Spleen (tissue), 11 donors: ENCODE measurements at regions not wholly inside any gene's neighbourhood (a gene's known extent, or its start where the extent isn't known, plus 50 kb on each side); places are given as distances from the start of the nearest gene placed in this dataset.

Source experiments
- DNase-seq: peaks from one replicate; pipeline ENCODE4 v3.0.0-alpha.2; 2020
- H3K27ac ChIP-seq, 8 donors: fragments of 200-600 bp; sonication (generic) in 7 of 8; 1 replicate in 4 of 8; 2 replicates in 4 of 8; pipeline versions ENCODE4 v1.5.0 to v1.8.0; 2016 to 2021; ENCODE audit warnings: inconsistent platforms in 4 of 8, mild to moderate bottlenecking in 4 of 8, moderate library complexity in 1 of 8
- H3K27me3 ChIP-seq, 7 donors: fragments of 200-600 bp; sonication (generic) in 6 of 7; replicated peaks in 1 of 7; 1 replicate in 4 of 7; 2 replicates in 3 of 7; pipeline versions ENCODE4 v1.5.0 to v1.8.0; 2016 to 2021; ENCODE audit warnings: inconsistent platforms in 3 of 7, mild to moderate bottlenecking in 1 of 7
- H3K36me3 ChIP-seq, 6 donors: fragments of 200-600 bp; sonication (generic) in 5 of 6; 1 replicate in 4 of 6; 2 replicates in 2 of 6; pipeline versions ENCODE4 v1.5.0 to v1.8.0; 2016 to 2021; ENCODE audit warnings: inconsistent platforms in 2 of 6
- H3K4me1 ChIP-seq, 6 donors: fragments of 200-600 bp; sonication (generic) in 5 of 6; 1 replicate in 3 of 6; 2 replicates in 3 of 6; pipeline versions ENCODE4 v1.5.0 to v1.8.0; 2016 to 2021; ENCODE audit warnings: inconsistent platforms in 3 of 6
- H3K4me3 ChIP-seq, 8 donors: fragments of 200-600 bp; sonication (generic) in 7 of 8; 1 replicate in 4 of 8; 2 replicates in 4 of 8; pipeline versions ENCODE4 v1.5.0 to v1.8.0; 2016 to 2021; ENCODE audit warnings: inconsistent platforms in 4 of 8, mild to moderate bottlenecking in 4 of 8, moderate library complexity in 2 of 8
- H3K9me3 ChIP-seq, 8 donors: fragments of 200-600 bp; sonication (generic) in 7 of 8; 1 replicate in 4 of 8; 2 replicates in 4 of 8; pipeline versions ENCODE4 v1.5.0 to v1.8.0; 2016 to 2021; ENCODE audit warnings: inconsistent platforms in 4 of 8
- POLR2A ChIP-seq, 3 donors: fragments of 450-650 bp; IDR thresholded peaks; one replicate each; pipeline ENCODE4 v1.5.1; 2017; ENCODE audit warnings: antibody characterized with exemption in 3 of 3, mild to moderate bottlenecking in 1 of 3
- POLR2AphosphoS5 ChIP-seq, 3 donors: sonication (generic); formaldehyde crosslinking; IDR thresholded peaks; one replicate each; pipeline ENCODE4 v1.5.1; 2017; ENCODE audit warnings: antibody characterized with exemption in 3 of 3
- WGBS, 5 donors: extraction: QIAGEN DNeasy Blood & Tissue Kit in 3 of 5; methylation state at CpG; one replicate each; pipeline versions ENCODE4 v1.1.5 to v1.1.7; 2013 to 2018; 5-methylcytosine and 5-hydroxymethylcytosine counted together
- intact Hi-C: fragments of 100-400 bp; cut with DNase I; formaldehyde crosslinking; loops from one replicate; pipeline ENCODE4 v1.15.0; 2023; ENCODE audit warnings: low total_unique reads
- TF ChIP-seq, protein P1 (sequence below), 11 experiments: fragments of 200-600 bp in 7 of 11; fragments of 450-650 bp in 4 of 11; sonication (generic) in 4 of 11; IDR thresholded peaks in 8 of 11; conservative IDR thresholded peaks in 3 of 11; 1 replicate in 7 of 11; 2 replicates in 4 of 11; pipeline versions ENCODE4 v1.4.0 to v1.8.0; 2016 to 2021; ENCODE audit warnings: antibody characterized with exemption in 11 of 11, inconsistent platforms in 4 of 11, mild to moderate bottlenecking in 1 of 11
- donor health status: healthy with polysubstance abuse.
- donor health status: DM: no; HTN: no; CAD: no; lungs with moderate emphysema.
- donor health status: DM: no; HTN: no; CAD: no.
- donor health status: Bipolar disorder and iron deficiency.
- donor health status: healthy.
- donor health status: DM: no; HTN: no; CAD: no.
- donor health status: DM: yes; HTN: yes; CAD: no.

DNA sequence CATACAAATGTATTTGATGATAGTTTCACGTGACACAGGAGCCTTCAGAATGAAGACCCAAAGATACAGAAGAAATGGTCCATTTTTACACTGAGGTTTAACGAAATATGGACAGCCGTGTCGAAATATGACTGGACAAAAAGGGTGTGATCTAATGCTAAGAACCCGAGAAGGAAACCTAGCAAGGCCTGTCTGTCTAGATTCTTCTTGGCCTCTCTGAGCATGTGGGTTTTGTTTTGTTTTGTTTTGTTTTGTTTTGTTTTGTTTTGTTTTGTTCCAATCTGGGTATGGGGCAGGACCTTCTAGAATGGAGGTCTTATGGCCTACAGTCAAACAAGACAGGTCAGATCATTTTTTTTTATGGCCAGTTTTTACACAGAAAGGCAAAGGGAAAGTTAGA is 242.7 kb upstream of the STT3B start:
- 84 to 92% (median 86%) methylated on average over 5 of the region's 5 CpGs for WGBS, 5 donors
- Histone ChIP-seq H3K36me3 (no peaks in the 10 kb centered on the region), H3K9me3 (no peaks in the 10 kb centered on the region), H3K4me1 (peaks cover 0 to 19% (median 13%) of the 10 kb centered on the region in 6 donors), H3K27me3 (no peaks in the 10 kb centered on the region), H3K4me3 (no peak overlapping the region), H3K27ac (peak overlapping the region in 6 of 8 donors; percentile 20 to 44 (median 38))
- no peak for TF ChIP-seq POLR2A (IDR thresholded peaks at IDR 0.05)
- TF ChIP-seq, protein P1, sequence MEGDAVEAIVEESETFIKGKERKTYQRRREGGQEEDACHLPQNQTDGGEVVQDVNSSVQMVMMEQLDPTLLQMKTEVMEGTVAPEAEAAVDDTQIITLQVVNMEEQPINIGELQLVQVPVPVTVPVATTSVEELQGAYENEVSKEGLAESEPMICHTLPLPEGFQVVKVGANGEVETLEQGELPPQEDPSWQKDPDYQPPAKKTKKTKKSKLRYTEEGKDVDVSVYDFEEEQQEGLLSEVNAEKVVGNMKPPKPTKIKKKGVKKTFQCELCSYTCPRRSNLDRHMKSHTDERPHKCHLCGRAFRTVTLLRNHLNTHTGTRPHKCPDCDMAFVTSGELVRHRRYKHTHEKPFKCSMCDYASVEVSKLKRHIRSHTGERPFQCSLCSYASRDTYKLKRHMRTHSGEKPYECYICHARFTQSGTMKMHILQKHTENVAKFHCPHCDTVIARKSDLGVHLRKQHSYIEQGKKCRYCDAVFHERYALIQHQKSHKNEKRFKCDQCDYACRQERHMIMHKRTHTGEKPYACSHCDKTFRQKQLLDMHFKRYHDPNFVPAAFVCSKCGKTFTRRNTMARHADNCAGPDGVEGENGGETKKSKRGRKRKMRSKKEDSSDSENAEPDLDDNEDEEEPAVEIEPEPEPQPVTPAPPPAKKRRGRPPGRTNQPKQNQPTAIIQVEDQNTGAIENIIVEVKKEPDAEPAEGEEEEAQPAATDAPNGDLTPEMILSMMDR (IDR thresholded peaks at IDR 0.05 in 8 of 11, conservative IDR thresholded peaks at IDR 0.05 in 3 of 11): no peak
- TF ChIP-seq POLR2AphosphoS5 (IDR thresholded peaks at IDR 0.05): no peak
- no peak for DNase-seq
- intact Hi-C loops: no loop called here

GRCh38 chr3:31291818-31292217 is 240.9 kb upstream of the STT3B start:
- Histone ChIP-seq H3K4me1 (peaks cover 0 to 19% (median 13%) of the 10 kb centered on the region in 6 donors), H3K27ac (no peak overlapping the region), H3K4me3 (no peak overlapping the region), H3K36me3 (no peaks in the 10 kb centered on the region), H3K9me3 (no peaks in the 10 kb centered on the region), H3K27me3 (no peaks in the 10 kb centered on the region)
- 84 to 100% (median 90%) methylated on average over 3 of the region's 3 CpGs for WGBS, 5 donors
- DNase-seq: no peak
- TF ChIP-seq POLR2A (IDR thresholded peaks at IDR 0.05) (no peak), POLR2AphosphoS5 (IDR thresholded peaks at IDR 0.05) (no peak)
- TF ChIP-seq, protein P1 (IDR thresholded peaks at IDR 0.05 in 8 of 11, conservative IDR thresholded peaks at IDR 0.05 in 3 of 11): no peak
- intact Hi-C loops: no loop called here

DNA sequence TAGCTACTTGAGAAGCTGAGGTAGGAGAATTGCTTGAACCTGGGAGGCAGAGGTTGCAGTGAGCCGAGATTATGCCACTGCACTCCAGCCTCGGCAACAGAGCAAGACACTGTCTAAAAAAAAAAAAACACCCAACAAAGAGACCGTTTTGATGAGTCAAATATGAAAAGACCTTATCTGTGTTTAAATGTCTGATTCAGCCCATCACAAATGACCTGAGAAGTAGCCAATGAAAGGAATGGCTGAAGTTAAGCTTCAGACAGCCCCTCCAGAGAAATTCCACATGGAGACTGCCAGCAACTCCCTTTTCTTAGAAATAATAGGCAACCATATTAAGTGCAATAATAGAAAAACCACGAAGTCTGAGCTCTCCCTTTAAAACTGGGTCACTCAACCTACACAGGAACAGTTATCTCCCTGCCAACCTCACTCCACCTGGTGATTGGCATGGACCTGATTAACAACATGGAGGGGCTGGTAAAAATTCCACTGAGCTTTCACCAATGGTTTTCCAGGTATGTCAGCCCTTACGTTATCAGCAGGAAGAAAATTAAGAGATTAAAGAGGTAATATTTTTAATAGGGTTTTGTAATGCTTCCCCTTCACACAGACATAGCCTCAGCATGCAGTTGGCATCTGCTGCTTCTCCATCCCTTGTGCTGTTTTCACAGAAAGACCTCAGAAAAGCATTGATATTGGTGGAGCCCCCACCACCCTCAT is 238.1 kb upstream of the STT3B start:
- WGBS, 5 donors: 71 to 82% (median 76%) methylated on average over 5 of the region's 5 CpGs
- TF ChIP-seq POLR2AphosphoS5 (IDR thresholded peaks at IDR 0.05) (no peak), POLR2A (IDR thresholded peaks at IDR 0.05) (no peak)
- TF ChIP-seq, protein P1 (IDR thresholded peaks at IDR 0.05 in 8 of 11, conservative IDR thresholded peaks at IDR 0.05 in 3 of 11): no peak
- intact Hi-C loops: no loop called here

GRCh38 chr3:31295150-31295765 is 237.5 kb upstream of the STT3B start:
- H3K27ac ChIP-seq: no peak overlapping the region
- H3K9me3 ChIP-seq: peaks cover 0 to 12% (median 7%) of the 10 kb centered on the region in 8 donors
- no peaks in the 10 kb centered on the region for H3K36me3 ChIP-seq
- intact Hi-C loops: no loop called here
- H3K4me1 ChIP-seq: no peaks in the 10 kb centered on the region
- WGBS, 5 donors: 73 to 86% (median 79%) methylated on average over 7 of the region's 7 CpGs
- no peak overlapping the region for H3K4me3 ChIP-seq
- DNase-seq: no peak
- TF ChIP-seq, protein P1 (IDR thresholded peaks at IDR 0.05 in 8 of 11, conservative IDR thresholded peaks at IDR 0.05 in 3 of 11): no peak
- TF ChIP-seq POLR2AphosphoS5 (IDR thresholded peaks at IDR 0.05) (no peak), POLR2A (IDR thresholded peaks at IDR 0.05) (no peak)
- H3K27me3 ChIP-seq: no peaks in the 10 kb centered on the region

More for the DNA sequence above, 238.1 kb upstream of the STT3B start:
- Histone ChIP-seq H3K9me3 (peaks cover 0 to 12% (median 7%) of the 10 kb centered on the region in 8 donors), H3K4me3 (no peak overlapping the region), H3K36me3 (no peaks in the 10 kb centered on the region), H3K4me1 (peaks cover 0 to 5% (median 0%) of the 10 kb centered on the region in 6 donors), H3K27me3 (no peaks in the 10 kb centered on the region), H3K27ac (no peak overlapping the region)
- DNase-seq: no peak
